Fibroblast of the aortic adventitia (primary cell): ENCODE measurements at regions not wholly inside any gene's neighbourhood (a gene's known extent, or its start where the extent isn't known, plus 50 kb on each side); places are given as distances from the start of the nearest gene placed in this dataset.
"Not testable (repeated sequence)": the region's sequence is repeated elsewhere in the genome, so short reads cannot be mapped to it uniquely, and the experiment has no call there.

Source experiments
- DNase-seq: peaks from one replicate; pipeline ENCODE4 v3.0.0-alpha.2; 2010; ENCODE audit warnings: low read depth
- H3K4me3 ChIP-seq: 2 replicates; pipeline ENCODE4 v1.5.1; 2011; ENCODE audit warnings: low read depth, mild to moderate bottlenecking, control low read depth, low read length, moderate library complexity
- CTCF ChIP-seq: IDR thresholded peaks from 2 replicates; pipeline ENCODE4 v1.5.1; 2011; ENCODE audit warnings: mild to moderate bottlenecking, low read length, control low read depth, inconsistent platforms; ENCODE audit not compliant: insufficient read depth

- H3K4me3 ChIP-seq, result no peak overlapping the region
- no peak for DNase-seq
- no peak for TF ChIP-seq CTCF
Measured at GRCh38 chr12:131363841-131364495, 346.9 kb upstream of the SFSWAP start.

GRCh38 chr12:131364903-131365820 is 345.7 kb upstream of the SFSWAP start:
- TF ChIP-seq CTCF, result no peak
- H3K4me3 ChIP-seq, result no peak overlapping the region
- no peak for DNase-seq

GRCh38 chr12:131365821-131366260 is 345.0 kb upstream of the SFSWAP start:
- DNase-seq, result no peak
- H3K4me3 ChIP-seq, result no peak overlapping the region
- no peak for TF ChIP-seq CTCF

- H3K4me3 ChIP-seq, result no peak overlapping the region
- no peak for DNase-seq
- TF ChIP-seq CTCF, result no peak
Measured at GRCh38 chr12:131366261-131366871, 344.5 kb upstream of the SFSWAP start.

GRCh38 chr12:131367067-131367982 is 343.6 kb upstream of the SFSWAP start:
- not testable (repeated sequence) for H3K4me3 ChIP-seq, DNase-seq

GRCh38 chr12:131367983-131368667 is 342.8 kb upstream of the SFSWAP start:
- TF ChIP-seq CTCF, result no peak
- H3K4me3 ChIP-seq, result no peak overlapping the region
- DNase-seq, result no peak
